ENCODE measurements at regions not wholly inside any gene's neighbourhood (a gene's known extent, or its start where the extent isn't known, plus 50 kb on each side); places are given as distances from the start of the nearest gene placed in this dataset.

GRCh38 chr5:3075309-3075708 is 323.8 kb upstream of the IRX2 start:
- TF ChIP-seq POLR2AphosphoS5 (IDR thresholded peaks at IDR 0.05; ENCODE audit: low read depth, low read length) (no peak), CTCF (IDR thresholded peaks at IDR 0.05) (no peak), EP300 (IDR thresholded peaks at IDR 0.05; ENCODE audit: borderline replicate concordance in 1 of 2, low read depth in 1 of 2, low read length in 1 of 2) (no peak), RCOR1 (IDR thresholded peaks at IDR 0.05; ENCODE audit: low read length) (no peak), REST (IDR thresholded peaks at IDR 0.05; ENCODE audit: low read depth, low read length) (no peak), GABPA (IDR thresholded peaks at IDR 0.05; ENCODE audit: low read depth) (no peak), RAD21 (IDR thresholded peaks at IDR 0.05; ENCODE audit: low read length) (no peak), RFX5 (IDR thresholded peaks at IDR 0.05; ENCODE audit: low read length) (no peak), EZH2phosphoT487 (IDR thresholded peaks at IDR 0.05; ENCODE audit: borderline replicate concordance, low read depth) (no peak), MAX (IDR thresholded peaks at IDR 0.05; ENCODE audit: low read depth) (no peak)
